HuH-7.5 (cell line): ENCODE measurements at regions not wholly inside any gene's neighbourhood (a gene's known extent, or its start where the extent isn't known, plus 50 kb on each side); places are given as distances from the start of the nearest gene placed in this dataset.

Experiments used
- DNase-seq: peaks from one replicate; pipeline ENCODE4 v3.0.0; 2011; ENCODE audit warnings: low spot score

GRCh38 chr1:163745204-163745603 lies 423.4 kb downstream of the NUF2 start:
- DNase-seq: no peak

DNA sequence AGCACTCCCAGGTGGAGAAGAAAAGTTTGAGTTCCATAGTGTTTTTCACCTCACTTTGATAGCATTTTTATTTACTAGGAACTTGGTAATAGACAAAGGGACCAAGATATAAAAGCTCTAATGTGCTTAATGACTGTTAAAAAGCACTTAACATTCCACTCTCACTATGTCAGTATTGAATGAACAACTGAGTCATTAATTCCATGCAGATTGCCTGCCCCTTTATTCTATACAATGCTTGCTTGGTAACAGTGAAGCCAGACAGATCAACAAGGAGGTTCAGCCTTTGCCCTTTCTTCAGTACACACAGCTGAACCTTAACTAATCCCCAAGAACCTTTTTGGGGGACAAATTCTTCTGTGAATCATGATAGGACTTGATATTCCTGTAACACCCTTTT lies 425.5 kb downstream of the NUF2 start:
- no peak for DNase-seq

- no peak for DNase-seq
These were observed 426.1 kb downstream of the NUF2 start for GRCh38 chr1:163747855-163748254.

DNA sequence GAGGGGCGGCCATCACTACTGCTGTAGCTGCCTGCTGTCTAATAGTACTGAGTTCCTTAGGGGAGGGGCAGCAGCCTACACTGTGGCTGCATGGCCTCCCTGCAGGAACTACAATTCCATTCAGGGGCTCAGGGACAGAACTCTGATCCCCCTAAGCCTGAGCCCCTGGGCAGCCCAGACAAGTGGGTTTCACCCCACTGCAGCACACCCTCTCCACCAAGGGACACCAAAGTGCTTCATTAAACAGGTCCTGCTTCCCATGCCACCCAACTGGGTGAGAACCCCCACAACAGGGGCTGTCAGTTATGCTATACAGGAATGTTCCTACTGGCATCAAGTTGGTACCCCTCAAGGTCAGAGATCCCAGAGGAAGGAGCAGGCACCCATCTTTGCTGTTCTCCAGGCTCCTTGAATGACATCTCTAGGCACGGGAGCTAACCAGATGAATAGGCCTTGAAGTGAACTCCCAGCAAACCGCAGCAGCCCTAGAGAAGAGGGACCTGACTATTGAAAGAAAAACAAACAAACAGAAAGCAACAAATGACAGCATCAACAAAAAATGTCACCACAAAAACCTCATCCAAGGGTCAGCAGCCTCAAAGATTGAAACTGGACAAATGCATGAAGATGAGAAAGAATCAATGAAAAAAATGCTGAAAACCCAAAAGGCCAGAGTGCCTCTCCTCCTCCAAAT lies 437.4 kb downstream of the NUF2 start:
- no peak for DNase-seq

DNA sequence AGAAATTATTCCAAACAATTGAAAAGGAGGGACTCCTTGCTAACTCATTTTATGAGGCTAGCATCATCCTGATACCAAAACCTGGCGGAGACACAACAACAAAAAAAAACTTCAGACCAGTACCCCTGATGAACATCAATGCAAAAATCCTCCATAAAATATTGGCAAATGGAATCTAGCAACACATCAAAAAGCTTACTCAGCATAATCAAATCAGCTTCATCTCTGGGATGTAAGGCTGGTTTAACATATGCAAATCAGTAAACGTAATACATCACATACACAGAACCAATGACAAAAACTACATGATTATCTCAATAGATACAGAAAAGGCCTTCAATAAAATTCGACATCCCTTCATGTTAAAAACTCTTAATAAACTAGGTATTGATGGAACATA lies 440.1 kb downstream of the NUF2 start:
- no peak for DNase-seq

- no peak for DNase-seq
These were observed 444.6 kb downstream of the NUF2 start for GRCh38 chr1:163766257-163766918.

GRCh38 chr1:163768576-163768975 lies 446.8 kb downstream of the NUF2 start:
- no peak for DNase-seq

- no peak for DNase-seq
These were observed 448.5 kb downstream of the NUF2 start for GRCh38 chr1:163770265-163770664.

DNA sequence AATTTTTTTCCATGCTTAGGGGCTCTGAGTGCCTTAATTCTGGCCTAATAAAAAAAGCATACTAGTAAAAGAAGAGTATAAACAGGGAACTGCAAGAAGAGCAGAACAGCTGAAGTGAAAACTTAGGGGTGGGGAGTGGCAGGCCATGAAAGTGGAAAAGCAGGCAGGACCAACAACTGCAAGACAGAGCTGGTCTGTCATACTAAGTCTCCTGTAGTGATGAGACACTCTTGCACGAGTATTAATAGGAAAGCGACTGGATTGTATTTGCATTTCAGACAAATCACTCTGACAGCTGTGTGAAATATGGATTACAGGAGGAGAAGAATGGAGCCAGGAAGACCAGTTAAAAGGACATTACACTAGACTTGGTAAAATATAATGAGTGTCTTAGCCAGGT lies 449.9 kb downstream of the NUF2 start:
- no peak for DNase-seq

DNA sequence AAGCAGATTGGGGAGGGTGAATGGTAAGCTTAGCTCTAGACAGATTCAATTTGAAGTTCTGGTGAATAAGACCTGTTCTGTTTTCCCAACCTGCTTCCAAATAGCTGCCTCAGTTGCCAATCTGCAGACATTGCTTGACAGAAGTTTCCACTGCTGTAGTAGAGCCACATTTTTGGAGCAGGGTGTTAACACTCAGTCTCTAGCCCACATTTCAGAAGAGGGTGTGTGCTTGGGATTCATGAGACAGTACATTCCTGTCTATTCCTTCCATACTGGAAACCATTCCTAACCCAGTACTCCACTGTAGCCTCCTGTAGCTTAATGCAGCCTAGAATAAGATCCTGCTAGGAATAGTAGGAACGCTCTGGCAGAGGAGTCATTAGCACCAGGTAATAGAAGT lies 450.5 kb downstream of the NUF2 start:
- DNase-seq: no peak

GRCh38 chr1:163773396-163773795 lies 451.6 kb downstream of the NUF2 start:
- DNase-seq: no peak

DNA sequence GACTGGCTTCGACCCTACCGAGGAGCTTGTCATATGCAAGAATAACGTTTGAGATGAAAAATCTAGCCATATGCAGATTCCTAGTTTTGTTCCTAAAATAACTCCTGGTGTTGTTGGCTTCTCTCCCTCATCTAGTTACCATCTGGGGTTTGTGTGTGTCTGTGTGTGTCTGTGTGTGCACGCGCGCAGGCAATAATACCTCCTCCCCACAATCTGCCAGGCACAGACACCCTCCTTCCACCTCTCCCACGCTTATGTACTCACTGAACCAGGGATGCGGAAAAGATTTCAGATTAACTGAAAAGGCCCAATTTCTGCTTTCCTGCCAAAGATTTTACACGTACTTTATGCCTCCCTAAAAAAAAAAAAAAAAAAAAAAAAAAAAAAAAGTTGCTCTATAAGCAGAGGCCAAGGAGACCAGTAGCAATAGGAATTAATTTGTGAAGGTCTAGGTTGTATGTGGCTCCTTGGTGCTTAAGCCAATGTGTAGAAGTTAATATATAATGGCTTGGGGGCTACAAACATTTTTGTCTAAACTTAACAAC lies 452.7 kb downstream of the NUF2 start:
- DNase-seq: no peak

- DNase-seq: no peak
These were observed 453.3 kb downstream of the NUF2 start for GRCh38 chr1:163774978-163775620.

DNA sequence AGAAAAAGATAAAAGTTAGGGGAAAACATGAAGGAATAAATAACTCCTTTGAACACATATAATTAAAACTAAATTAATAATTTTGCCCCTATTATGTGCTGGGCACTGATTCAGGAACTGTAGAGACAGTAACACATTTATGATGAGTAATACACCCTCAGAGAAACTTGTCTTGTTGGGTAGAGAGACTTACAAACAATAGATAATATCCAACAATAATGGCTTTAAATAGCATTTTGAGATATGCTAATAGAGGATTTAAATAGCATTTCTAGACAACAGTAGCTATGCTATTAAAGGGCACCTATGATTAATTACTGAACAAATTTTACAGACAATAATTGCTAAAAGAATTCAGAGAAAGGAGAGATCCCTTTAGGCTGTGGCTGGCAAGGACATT lies 455.5 kb downstream of the NUF2 start:
- DNase-seq: no peak

DNA sequence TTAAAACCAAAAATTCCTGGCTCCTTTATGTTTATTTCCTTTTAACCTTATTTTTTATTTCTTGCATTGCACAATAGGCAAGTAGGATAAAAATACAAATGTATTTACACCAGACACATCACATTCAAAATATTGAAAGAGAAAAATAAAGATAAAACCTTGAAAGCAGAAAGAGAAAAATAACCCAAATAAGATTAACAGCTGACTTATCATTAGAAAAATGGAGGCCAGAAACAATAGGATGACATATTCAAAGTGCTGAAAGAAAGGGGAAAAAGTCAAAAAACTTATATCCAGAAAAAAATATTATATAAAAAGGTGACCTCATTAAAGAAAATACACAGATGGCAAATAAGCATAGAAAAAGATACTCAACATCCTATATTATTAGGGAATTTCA lies 459.4 kb downstream of the NUF2 start:
- DNase-seq: no peak

- no peak for DNase-seq
These were observed 464.2 kb downstream of the NUF2 start for GRCh38 chr1:163785868-163786405.

DNA sequence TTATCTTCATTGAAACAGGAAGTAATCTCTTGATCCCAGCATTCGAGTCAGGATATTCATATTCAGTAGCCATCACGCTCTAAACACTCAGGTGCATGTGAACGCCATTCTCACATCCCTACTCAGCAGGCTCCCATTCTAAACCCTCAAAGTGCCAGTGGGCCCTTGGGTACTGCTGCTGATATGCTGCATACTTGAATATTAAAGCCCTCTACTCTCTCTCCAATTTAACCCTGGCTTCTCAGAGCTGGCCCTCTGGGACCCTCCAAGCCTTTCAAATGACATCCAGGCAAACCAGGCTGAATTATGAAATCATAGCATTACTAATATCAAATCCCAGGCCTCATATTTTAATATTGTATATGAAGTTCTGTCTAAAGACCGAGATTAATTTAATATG lies 468.2 kb downstream of the NUF2 start:
- no peak for DNase-seq

- DNase-seq: no peak
These were observed 472.8 kb downstream of the NUF2 start for GRCh38 chr1:163794551-163794950.

DNA sequence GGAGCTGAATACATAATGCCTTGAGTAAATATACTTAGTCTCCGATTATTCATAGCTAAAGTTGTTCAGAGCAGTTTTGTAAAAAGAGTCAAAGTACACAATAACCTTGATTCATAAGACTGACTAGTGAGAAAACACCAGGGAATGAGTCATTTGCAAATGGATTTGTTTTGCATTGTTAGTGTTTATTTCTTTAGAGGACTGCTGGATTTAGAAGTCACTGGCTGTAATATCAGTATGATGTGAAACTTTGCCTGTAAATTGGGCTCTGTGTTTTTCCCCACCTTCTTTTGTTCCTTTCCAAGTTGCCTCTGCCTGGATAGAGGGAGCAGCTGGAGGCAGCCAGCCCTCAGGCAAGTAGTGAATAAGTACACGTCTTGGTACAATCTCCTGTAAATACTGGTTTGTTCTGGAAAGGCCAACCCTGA lies 474.7 kb downstream of the NUF2 start:
- no peak for DNase-seq

DNA sequence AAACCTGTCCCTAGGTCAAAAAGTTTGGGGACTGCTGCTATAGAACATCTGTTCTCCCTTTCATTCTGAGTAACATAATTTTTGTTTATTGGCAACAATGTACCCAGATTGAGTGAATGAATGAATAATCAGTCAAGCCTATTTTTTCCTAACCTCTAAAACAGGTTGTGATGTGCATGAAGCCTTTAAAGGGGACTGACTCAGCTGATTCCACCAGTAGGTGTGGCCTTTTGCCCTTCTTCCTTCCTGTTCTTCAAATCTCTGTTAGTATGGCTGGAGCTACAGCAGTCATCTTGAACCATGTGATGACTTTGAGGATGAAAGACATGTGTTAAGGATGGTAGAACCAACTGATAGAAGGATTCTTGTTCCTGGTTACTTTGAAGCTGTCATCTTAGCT lies 476.1 kb downstream of the NUF2 start:
- DNase-seq: no peak

- no peak for DNase-seq
These were observed 477.5 kb downstream of the NUF2 start for GRCh38 chr1:163799190-163799805.

- no peak for DNase-seq
These were observed 485.7 kb downstream of the NUF2 start for GRCh38 chr1:163807331-163808049.
